Head of caudate nucleus (tissue), 42 donors: ENCODE measurements at regions not wholly inside any gene's neighbourhood (a gene's known extent, or its start where the extent isn't known, plus 50 kb on each side); places are given as distances from the start of the nearest gene placed in this dataset.
"Not testable (repeated sequence)": the region's sequence is repeated elsewhere in the genome, so short reads cannot be mapped to it uniquely, and the experiment has no call there.

Source experiments
- DNase-seq, 42 donors: peaks; one replicate each; pipeline versions ENCODE4 v3.0.0 to v3.0.0-alpha.2; 2020 to 2021; ENCODE audit warnings: mixed read lengths in 7 of 42
- intact Hi-C: fragments of 100-400 bp; cut with DNase I; formaldehyde crosslinking; loops from one replicate; pipeline ENCODE4 v1.15.0; 2022

GRCh38 chr2:55773651-55774050 is 80.0 kb upstream of the PNPT1 start:
- DNase-seq, intact Hi-C loops: not testable (repeated sequence)

DNA sequence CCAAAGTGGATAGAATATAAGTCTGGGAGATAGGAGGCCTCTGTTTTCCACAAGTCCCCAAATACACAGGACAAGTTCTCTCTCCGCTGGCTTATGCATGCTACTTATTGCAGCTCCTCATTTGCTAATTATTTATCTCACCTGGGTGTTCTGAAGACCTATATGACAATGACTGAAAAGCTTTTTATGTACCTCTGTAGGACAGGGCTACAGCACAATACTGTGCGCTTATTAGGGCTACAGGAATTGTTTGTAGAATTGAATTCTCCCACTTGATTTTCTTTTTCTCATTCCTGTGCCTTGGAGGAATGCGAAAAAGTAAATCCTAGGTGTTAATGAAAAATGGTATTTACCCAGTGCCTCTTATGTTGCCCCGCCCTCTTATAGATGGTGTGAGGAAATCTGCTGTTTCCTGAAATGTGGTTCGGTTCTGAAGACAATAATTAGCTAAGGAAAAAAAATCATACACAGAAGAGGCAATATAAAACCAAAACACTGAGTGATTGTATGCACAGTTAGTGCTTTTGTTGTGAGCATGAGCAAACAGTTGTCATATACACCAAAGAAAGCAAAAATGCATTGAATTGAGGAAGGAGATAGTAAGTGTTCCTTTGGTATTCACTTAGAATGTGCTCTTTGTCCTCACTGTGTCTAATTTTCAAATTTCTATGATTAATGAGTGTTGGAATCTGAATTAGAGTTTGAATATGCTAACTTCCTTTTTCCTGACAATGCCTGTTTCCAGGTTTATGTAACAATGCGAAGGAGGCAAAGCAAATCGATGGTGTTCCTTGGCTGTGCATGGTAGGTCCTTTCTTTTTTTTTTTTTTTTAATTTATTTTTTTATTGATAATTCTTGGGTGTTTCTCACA is 78.7 kb upstream of the PNPT1 start:
- intact Hi-C loops = no loop called here
- DNase-seq = no peak

GRCh38 chr2:55771612-55772011 is 78.0 kb upstream of the PNPT1 start:
- intact Hi-C loops = no loop called here
- DNase-seq = no peak

DNA sequence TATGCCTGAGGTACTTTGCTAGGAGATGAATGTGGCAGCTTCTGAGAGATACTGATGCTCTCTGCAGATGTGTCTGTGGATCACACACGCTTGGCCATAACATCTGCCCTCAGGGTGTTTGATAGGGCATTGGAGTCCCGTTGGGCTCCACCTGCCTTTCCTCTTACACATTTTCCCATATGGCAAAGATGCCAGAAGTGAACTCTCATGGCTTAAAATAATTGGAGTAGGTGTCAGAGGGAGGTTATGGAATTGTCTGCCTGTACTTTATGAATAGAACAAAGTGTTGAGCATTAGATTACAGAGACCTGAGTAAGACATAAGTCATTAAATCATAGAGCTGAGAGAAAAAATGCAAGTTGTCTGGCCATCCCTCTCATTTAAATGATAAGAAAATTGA is 75.3 kb upstream of the PNPT1 start:
- peak in 4 of 42 donors; percentile 3 to 26 (median 12) for DNase-seq
- intact Hi-C loops = no loop called here

- intact Hi-C loops = no loop called here
- no peak for DNase-seq
These were observed 73.3 kb upstream of the PNPT1 start for GRCh38 chr2:55766947-55767346.

DNA sequence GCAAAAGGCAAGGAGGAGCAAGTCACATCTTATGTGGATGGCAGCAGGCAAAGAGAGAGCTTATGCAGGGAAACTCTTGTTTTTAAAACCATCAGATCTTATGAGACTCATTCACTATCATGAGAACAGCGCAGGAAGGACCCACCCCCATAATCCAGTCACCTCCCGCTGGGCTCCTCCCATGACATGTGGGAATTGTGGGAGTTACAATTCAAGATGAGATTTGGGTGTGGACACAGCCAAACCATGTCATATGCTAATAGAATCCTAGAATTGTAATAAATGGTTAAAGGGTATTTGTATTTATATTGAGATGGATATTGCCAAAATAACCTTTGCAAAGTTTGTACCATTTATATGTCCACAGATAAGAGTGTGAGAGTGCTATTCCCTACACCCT is 72.1 kb upstream of the PNPT1 start:
- intact Hi-C loops, DNase-seq: not testable (repeated sequence)

- no peak for DNase-seq
- intact Hi-C loops = no loop called here
These were observed 70.1 kb upstream of the PNPT1 start for GRCh38 chr2:55763721-55764120.

GRCh38 chr2:55761526-55761925 is 67.9 kb upstream of the PNPT1 start:
- intact Hi-C loops = no loop called here
- DNase-seq = no peak

DNA sequence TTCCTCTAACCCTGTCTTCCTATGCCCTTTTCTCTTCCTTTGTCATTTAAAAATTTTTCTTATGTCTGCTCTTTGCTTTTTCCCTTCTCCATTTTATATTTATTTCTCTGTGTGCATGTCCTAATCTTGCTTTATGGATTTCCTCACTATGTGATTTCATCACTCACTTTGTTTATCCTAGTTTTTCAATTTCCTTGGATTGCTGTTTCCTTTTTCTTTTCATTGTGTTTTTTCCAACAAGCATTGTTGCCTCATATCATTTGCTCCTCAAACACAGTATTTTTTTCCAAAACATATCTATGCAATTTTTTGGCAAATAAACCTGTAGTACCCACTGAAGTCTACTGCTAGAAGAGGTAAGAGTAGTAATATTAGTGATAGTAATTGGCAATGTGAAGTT is 67.4 kb upstream of the PNPT1 start:
- DNase-seq = no peak
- intact Hi-C loops = no loop called here

DNA sequence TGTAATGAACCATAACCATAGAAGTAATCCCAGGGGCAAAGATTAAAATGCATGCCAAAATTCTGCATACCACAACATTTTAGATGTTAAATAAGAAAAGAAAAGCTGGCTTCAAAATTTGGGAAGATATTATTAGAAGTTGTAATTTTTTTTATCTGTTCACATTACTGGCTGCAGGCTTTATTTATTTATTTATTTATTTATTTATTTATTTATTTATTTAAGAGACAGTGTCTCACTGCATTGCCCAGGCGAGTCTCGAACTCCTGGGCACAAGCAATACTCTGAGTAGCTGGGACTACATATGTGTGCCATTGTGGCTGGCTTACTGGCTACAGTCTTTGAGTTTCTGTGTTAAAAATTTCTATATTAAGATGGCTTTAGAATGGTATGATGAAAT is 66.5 kb upstream of the PNPT1 start:
- intact Hi-C loops = no loop called here
- DNase-seq = no peak

- DNase-seq = no peak
- intact Hi-C loops = no loop called here
These were observed 65.8 kb upstream of the PNPT1 start for GRCh38 chr2:55759271-55759921.

DNA sequence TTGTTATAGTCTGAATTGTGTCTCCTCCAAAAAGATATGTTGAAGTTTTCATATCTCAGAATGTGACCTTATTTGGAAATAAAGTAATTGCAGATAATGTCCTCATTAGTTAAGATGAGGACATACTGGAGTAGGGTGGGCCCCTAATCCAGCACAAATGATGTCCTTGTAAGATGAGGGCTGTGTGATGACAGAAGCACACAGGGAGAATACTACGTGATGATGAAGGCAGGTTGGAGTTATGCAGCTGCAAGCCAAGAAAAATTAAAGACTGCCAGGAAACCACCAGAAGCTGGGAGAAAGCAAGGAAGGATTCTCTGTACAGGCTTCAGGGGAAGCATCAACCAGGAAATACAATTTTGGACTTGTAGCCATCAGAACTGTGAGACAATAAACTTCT is 58.3 kb upstream of the PNPT1 start:
- intact Hi-C loops = no loop called here
- DNase-seq = no peak

GRCh38 chr2:55743583-55743982 is 49.9 kb upstream of the PNPT1 start:
- intact Hi-C loops = no loop called here
- DNase-seq = no peak
